ENCODE measurements at regions not wholly inside any gene's neighbourhood (a gene's known extent, or its start where the extent isn't known, plus 50 kb on each side); places are given as distances from the start of the nearest gene placed in this dataset.

DNA sequence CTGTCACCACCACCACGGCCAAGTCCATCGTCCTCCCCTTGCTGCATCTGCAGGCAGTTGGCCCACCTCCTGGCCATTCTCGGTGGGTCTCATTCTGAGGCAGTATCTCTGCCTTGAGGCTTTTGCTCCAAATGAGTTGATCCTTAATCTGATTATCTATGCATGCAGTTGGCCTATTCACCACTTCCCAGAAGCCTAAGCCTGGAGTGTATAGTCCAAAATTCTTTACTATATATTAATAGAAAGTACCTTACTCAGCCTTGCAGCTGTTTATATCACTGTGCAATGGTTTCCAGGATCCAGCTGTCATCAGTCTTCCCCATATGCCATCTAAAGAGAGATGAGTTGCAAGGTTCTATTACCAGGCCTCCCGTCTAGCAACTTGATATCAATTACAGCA is 292.4 kb downstream of the SS18 start:
- Histone ChIP-seq H3K9ac (ENCODE audit: insufficient read depth, low read length) (no peak overlapping the region), H3K4me3 (replicated peaks in 1 of 4; ENCODE audit: control extremely low read depth in 1 of 4, insufficient read depth in 1 of 4, low read depth in 3 of 4, low read length in 4 of 4) (no peak overlapping the region), H3K36me3 (ENCODE audit: control insufficient read depth, insufficient read depth, low read length) (no peaks in the 10 kb centered on the region), H4K20me1 (ENCODE audit: control insufficient read depth, extremely low read depth, insufficient read depth, low read length) (no peaks in the 10 kb centered on the region), H3K79me2 (ENCODE audit: control insufficient read depth, insufficient read depth, low read length) (no peaks in the 10 kb centered on the region), H3K27me3 (ENCODE audit: control insufficient read depth, insufficient read depth, low read length) (peaks cover 3% of the 10 kb centered on the region), H3K4me1 (ENCODE audit: control insufficient read depth, extremely low read depth, insufficient read depth, low read length) (no peaks in the 10 kb centered on the region), H3K27ac (ENCODE audit: insufficient read depth, low read length) (no peak overlapping the region), H3K9me3 (ENCODE audit: control insufficient read depth, insufficient read depth, low read depth, low read length) (no peaks in the 10 kb centered on the region), H2AFZ (ENCODE audit: low read length) (no peak overlapping the region), H3K4me2 (ENCODE audit: extremely low read depth, insufficient read depth, low read length) (no peak overlapping the region)
- no peak for DNase-seq (ENCODE audit: low read depth in 2 of 2)
- no peak for TF ChIP-seq EZH2 (IDR thresholded peaks at IDR 0.05; ENCODE audit: low read length, missing control alignments)
- TF ChIP-seq, protein P1, sequence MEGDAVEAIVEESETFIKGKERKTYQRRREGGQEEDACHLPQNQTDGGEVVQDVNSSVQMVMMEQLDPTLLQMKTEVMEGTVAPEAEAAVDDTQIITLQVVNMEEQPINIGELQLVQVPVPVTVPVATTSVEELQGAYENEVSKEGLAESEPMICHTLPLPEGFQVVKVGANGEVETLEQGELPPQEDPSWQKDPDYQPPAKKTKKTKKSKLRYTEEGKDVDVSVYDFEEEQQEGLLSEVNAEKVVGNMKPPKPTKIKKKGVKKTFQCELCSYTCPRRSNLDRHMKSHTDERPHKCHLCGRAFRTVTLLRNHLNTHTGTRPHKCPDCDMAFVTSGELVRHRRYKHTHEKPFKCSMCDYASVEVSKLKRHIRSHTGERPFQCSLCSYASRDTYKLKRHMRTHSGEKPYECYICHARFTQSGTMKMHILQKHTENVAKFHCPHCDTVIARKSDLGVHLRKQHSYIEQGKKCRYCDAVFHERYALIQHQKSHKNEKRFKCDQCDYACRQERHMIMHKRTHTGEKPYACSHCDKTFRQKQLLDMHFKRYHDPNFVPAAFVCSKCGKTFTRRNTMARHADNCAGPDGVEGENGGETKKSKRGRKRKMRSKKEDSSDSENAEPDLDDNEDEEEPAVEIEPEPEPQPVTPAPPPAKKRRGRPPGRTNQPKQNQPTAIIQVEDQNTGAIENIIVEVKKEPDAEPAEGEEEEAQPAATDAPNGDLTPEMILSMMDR (conservative IDR thresholded peaks at IDR 0.05 in 1 of 2, IDR thresholded peaks at IDR 0.05 in 1 of 2; ENCODE audit: low read depth in 1 of 2, low read length in 2 of 2): no peak

DNA sequence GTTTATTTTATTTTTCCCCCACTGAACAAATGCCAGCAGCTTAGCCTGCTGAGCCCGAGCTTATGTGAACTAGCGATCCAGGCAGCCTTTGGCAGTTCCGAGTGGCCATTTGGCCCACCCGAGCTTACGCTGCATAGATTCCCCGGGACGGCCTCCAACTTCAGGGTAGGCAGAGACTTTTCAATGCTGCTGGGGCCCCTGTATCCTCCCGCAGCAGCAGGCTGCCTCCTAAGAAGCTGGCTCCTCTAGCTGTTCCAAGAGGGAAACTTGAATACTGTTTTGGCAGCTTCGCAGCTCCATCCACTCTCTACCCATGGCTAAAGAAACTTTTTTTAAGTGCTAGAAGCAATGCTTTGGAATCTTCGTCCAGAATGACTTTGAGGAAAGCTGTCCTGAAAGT is 295.2 kb downstream of the SS18 start:
- Histone ChIP-seq H3K27me3 (ENCODE audit: control insufficient read depth, insufficient read depth, low read length) (peaks cover 3% of the 10 kb centered on the region), H3K36me3 (ENCODE audit: control insufficient read depth, insufficient read depth, low read length) (no peaks in the 10 kb centered on the region), H3K4me1 (ENCODE audit: control insufficient read depth, extremely low read depth, insufficient read depth, low read length) (no peaks in the 10 kb centered on the region), H3K4me2 (ENCODE audit: extremely low read depth, insufficient read depth, low read length) (peak overlapping the region; percentile 10), H2AFZ (ENCODE audit: low read length) (no peak overlapping the region), H3K9ac (ENCODE audit: insufficient read depth, low read length) (no peak overlapping the region), H3K79me2 (ENCODE audit: control insufficient read depth, insufficient read depth, low read length) (no peaks in the 10 kb centered on the region), H3K4me3 (replicated peaks in 1 of 4; ENCODE audit: control extremely low read depth in 1 of 4, insufficient read depth in 1 of 4, low read depth in 3 of 4, low read length in 4 of 4) (peak overlapping the region in 1 of 4 experiments; percentile 2), H3K9me3 (ENCODE audit: control insufficient read depth, insufficient read depth, low read depth, low read length) (no peaks in the 10 kb centered on the region), H4K20me1 (ENCODE audit: control insufficient read depth, extremely low read depth, insufficient read depth, low read length) (no peaks in the 10 kb centered on the region), H3K27ac (ENCODE audit: insufficient read depth, low read length) (no peak overlapping the region)
- DNase-seq (ENCODE audit: low read depth in 2 of 2): peak in 1 of 2 donors; percentile 28
- TF ChIP-seq, protein P1 (conservative IDR thresholded peaks at IDR 0.05 in 1 of 2, IDR thresholded peaks at IDR 0.05 in 1 of 2; ENCODE audit: low read depth in 1 of 2, low read length in 2 of 2): no peak
- TF ChIP-seq EZH2 (IDR thresholded peaks at IDR 0.05; ENCODE audit: low read length, missing control alignments): no peak

DNA sequence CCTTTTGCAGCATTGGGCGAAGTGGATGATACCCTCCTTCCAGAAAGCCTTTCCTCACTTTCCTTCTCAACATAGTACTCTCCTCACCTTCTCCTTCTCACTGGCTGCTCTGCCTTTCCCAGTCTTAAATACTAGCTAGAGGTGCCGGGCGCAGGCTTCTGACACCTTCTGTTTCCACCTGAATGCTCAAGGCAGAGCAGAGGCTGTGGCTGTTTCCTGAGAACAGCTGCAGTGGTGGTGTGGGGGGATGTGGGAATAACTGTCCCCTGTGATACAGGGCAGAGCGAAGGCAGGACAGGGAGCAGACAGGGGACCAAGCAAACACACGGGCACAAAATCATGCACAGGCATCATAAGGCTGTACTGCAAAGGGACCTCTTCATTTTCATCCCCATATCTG is 303.1 kb downstream of the SS18 start:
- no peak overlapping the region for H3K9ac ChIP-seq (ENCODE audit: insufficient read depth, low read length)
- no peak for TF ChIP-seq EZH2 (IDR thresholded peaks at IDR 0.05; ENCODE audit: low read length, missing control alignments)
- TF ChIP-seq, protein P1 (conservative IDR thresholded peaks at IDR 0.05 in 1 of 2, IDR thresholded peaks at IDR 0.05 in 1 of 2; ENCODE audit: low read depth in 1 of 2, low read length in 2 of 2): no peak
- H3K4me1 ChIP-seq (ENCODE audit: control insufficient read depth, extremely low read depth, insufficient read depth, low read length): peaks cover 4% of the 10 kb centered on the region
- no peak for DNase-seq (ENCODE audit: low read depth in 2 of 2)
- H4K20me1 ChIP-seq (ENCODE audit: control insufficient read depth, extremely low read depth, insufficient read depth, low read length): no peaks in the 10 kb centered on the region
- no peak overlapping the region for H2AFZ ChIP-seq (ENCODE audit: low read length)
- no peaks in the 10 kb centered on the region for H3K27me3 ChIP-seq (ENCODE audit: control insufficient read depth, insufficient read depth, low read length)
- no peaks in the 10 kb centered on the region for H3K9me3 ChIP-seq (ENCODE audit: control insufficient read depth, insufficient read depth, low read depth, low read length)
- H3K36me3 ChIP-seq (ENCODE audit: control insufficient read depth, insufficient read depth, low read length): no peaks in the 10 kb centered on the region
- no peak overlapping the region for H3K4me3 ChIP-seq (replicated peaks in 1 of 4; ENCODE audit: control extremely low read depth in 1 of 4, insufficient read depth in 1 of 4, low read depth in 3 of 4, low read length in 4 of 4)
- H3K4me2 ChIP-seq (ENCODE audit: extremely low read depth, insufficient read depth, low read length): no peak overlapping the region
- no peak overlapping the region for H3K27ac ChIP-seq (ENCODE audit: insufficient read depth, low read length)
- no peaks in the 10 kb centered on the region for H3K79me2 ChIP-seq (ENCODE audit: control insufficient read depth, insufficient read depth, low read length)
